ENCODE measurements at regions not wholly inside any gene's neighbourhood (a gene's known extent, or its start where the extent isn't known, plus 50 kb on each side); places are given as distances from the start of the nearest gene placed in this dataset.
A peak's percentile ranks its signal among the peaks of the same experiment; 100 is the strongest.
"Not testable (repeated sequence)": the region's sequence is repeated elsewhere in the genome, so short reads cannot be mapped to it uniquely, and the experiment has no call there.

DNA sequence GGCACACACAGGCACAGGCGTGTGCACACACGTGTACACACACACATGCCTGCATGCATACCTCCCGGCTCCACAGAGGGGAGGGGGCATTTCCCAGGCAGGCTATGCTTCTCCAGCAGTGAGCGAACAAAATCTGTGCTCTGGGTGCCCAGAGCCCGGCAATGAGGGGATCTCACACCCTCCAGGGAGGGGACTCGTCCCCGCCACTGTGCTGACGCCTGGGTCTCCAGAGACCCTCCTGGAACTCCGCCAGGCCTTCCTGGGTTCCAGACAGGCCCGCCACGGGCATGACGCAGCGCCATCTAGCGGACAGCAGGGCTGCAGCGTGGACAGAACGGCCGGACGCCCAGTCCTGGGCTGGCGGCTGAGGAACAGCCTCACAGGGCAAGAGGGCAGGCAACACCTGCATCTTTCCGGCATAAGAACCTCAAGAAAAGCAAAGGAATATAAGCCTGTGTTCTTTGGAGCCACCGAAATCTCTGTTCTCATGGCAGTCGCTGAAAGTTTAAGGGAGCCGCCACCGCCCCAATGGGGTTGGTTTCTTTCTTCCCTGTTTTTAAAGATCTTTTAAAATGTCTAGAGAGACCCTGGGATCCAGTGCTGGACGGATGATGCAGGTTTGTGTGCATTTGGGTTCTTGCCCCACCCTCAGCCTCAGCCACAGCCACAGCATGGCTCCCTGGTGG is 135.6 kb upstream of the PPP1R26 start:
- peak; percentile 73 for DNase-seq

DNA sequence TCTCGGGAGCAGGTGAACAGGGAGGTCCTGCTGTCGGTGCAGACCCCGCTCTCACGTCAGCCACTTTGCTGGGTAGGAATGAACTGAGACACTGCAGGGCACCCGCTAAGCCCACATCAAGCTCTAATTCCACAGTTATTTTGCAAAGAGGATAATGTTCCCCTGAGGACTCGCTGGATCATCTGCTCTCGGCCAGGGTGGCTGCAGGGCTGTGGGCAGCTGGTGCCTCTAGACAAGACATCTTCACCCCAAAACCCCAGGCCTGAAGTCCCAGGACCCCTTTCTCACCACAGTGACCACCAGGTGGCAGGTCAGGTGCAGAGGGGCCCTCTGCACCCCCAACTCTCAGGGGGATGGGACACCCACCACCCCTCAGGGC is 135.1 kb upstream of the PPP1R26 start:
- DNase-seq, result no peak

DNA sequence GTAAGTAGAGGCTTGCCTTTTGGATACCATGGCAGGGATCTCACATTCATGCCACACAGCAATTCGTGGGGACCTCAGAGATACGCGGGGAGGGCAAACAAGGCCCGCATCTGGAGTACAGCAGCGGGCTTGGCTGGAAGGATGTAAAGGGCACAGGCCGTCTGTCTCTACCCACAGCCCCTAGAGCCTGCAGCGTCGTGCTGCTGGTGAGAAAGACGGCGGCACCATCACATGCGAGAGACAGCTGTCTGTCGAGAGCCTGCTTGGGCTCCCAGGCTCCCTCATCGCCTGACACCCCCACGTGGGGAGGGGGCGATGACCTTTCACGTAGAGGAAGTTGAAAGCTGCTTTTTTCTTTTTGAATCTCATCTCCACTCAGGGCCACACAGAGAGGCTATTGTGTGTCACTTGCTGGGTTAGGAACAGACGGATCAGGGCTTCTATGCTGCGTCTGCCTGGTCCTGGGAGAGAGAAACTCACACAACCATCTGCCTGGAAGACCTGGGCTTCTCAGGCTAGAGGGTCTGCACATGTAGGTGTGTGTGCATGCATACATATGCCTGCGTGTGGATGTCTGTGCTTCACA is 134.6 kb upstream of the PPP1R26 start:
- DNase-seq, result no peak

DNA sequence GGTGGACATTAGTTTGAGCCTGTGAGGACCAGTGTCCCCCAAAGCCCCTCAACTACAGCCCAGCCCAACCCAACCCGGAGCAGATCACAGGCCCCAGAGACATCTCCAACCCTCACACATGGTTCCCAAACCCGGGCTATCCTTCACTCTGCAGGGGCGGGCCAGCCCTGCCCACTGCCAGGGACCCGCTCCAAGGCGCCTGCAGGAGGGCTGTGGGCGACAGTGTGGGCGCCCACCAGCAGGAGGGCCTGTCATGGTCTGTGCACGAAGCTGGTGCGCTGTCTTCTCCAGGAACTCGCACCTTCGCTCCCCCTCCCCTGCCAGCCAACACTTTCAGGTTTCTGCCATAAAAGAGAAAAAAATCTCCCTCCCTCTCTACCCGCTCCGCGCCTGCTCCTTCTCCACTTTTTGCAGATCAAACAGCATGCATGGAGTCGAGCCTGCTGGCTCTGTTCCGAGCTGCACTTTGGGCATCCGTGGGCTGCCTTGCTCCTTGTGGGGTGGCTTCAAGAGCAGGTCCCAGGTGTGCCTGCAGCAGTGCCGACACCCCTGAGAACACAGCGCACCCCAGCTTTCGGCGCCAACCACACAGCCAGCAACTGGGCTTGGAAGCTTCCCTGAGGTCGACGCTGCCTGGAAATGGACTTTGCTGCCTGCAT is 133.7 kb upstream of the PPP1R26 start:
- DNase-seq, result no peak

DNA sequence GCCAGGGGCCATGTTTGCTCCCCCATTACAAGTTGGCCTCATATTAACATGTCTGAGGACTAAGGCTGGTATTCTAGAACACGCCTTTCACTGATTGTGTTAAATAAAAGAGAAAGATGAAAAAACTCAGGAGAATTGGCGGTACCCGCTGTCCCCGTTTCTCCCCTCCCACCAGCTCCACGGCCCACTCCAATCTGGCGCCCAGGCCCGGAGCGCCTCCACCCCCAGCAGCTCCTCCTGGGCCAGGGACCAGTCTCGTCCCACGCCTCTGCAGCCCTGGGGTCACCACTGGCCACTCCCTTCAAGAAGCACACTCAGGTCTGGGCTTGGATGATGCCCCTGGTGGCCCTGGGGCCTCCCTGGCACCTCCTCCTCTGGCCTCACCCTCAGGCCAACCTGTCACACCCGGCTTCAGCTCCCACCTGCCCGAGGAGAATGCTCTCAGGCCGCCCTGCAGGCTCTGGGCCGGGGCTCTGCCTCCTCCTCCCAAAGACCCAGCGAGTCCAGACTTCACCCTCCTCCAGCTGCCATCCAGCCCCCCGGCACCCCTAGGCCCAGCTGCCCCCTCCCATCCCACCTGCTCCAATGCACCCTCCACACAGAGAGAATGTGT is 133.0 kb upstream of the PPP1R26 start:
- no peak for DNase-seq

DNA sequence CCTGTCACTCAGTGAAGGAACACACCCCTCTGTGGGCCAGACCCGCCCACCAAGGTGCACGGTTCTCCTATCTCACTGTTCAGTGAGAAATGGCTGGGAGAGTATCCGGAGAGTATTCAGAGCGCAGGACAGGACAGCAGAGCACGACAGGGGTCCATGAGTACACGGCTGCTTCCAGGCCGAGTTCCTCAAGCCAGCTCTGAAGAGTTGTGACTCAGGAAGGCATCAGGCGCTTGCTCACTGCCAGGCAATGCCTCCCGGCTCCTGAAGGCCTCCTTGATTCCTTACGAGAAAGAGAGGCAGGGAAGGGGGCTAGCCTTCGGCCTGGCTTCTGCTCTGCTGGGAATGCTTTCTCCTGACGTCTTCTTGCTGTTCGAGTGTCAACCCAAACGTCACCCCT is 132.1 kb upstream of the PPP1R26 start:
- DNase-seq, result no peak

DNA sequence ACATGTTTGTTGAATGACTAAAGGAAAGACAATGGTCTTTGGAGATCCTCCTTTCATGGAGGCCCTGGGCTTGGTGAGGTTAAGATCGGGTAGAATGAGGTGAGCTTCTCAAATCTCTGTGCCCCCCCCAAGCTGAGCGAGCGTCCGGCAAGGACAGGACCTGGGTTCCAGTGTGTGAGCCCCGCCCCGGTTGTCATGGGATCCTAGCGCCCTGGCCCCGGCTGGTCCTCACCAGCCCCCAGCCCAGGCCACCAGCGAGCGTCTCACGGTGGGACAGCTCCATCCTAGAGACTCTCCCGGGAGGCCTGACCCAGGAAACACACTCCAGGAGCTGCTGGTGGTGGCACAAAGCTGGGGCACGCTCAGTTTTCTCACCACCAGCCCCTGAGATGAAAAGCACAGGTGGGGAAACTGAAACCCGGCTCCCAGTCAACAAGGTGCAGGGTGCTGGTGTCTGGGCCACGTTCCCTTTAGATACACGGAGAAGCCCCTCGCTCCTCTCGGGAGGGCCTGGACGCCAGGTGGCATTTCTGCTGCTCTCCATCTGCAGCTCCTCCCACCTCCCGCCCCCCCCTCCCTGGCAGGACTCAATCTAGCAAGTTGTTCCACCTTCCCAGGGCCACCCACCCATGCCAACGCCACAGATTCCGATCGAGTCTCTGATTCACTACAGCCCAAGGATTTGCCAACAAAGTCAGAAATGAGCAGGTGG is 131.3 kb upstream of the PPP1R26 start:
- no peak for DNase-seq

DNA sequence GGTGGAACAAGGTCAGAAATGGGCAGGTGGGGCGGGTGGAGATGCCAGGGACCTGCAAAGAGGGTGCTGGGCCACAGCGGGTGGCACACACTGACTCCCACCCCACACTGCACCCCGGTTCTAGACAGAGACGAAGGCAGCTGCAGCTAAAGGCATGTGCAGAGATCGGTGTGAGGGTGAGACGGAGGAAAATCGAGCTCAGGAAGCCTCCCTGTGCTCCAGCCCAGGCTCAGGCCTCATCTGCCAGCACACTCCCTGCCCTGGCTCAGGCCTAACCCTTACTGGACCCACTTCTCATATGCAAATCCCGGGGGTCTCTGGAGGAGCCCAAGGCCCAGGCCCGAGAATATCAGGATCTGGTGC is 130.8 kb upstream of the PPP1R26 start:
- DNase-seq, result no peak

DNA sequence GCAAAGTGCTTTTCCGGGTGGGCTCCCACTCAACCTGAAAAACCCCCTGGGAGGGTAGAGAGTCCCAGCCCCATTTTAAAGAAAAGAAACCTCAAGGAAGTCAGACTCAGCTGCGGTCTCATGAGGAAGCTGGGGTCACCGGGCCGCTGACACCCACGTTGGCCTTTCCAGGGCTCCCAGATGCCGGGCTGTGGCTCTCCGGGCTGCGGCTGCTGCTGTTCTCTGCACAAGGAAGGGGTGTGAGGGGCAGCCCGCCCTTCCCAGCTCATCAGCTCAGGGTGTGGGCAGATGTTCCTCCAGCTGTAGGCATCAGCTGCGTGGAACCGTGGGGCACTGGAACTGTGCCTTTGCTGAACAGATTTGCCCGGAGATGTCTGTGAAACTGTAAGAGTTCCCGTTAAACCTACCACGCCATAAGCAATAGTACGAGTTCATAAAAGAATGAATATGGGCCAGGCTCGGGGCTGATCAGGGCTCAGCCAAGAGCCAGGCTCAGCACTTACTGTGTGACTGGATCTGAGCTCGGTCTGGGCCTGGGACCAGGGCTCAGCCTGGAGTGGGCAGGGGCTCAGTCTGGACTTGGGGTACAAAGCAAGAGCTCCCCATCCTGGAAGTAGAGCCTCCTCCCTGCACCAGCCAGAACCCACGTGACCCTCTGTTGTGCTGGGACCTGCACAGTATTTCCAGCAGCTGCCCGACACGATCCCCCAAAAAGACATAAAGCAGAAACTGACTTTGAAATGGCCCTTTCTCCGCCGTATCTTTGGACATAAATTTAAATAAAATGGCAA is 130.2 kb upstream of the PPP1R26 start:
- no peak for DNase-seq

DNA sequence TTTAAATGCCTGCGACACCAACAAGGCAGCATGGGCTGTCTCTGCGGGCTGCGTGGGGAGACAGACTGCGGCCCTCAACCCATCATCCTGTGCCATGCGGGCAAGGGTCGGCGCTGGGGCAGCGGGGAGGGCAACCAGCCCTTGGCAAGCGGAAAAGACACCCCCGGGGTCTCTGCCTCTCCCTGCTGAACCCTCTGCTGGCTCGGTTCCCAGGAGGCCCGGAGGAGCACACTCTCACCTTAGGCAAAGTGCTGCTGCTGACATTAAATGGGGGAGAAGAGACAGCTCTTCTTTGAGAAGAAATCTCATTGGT is 129.6 kb upstream of the PPP1R26 start:
- DNase-seq, result no peak

DNA sequence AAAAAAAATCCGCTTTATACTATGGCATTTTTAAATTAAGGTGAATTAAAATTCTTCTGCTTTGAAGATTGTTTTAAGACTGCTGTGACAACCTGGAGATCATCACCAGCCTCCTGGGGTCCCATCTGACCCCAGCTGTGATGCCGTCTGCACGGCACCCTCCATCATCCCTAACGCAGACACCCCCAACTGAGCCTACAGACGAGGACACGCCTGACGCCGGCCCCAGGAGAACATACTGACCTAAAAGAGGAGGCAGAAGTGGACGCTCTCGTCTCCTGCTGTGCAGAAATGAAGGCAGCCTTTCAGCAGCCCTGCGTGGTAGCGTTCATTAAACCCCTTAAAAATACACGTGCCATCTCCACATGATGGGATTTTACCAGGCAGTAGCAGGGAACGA is 125.6 kb upstream of the PPP1R26 start:
- no peak for DNase-seq

DNA sequence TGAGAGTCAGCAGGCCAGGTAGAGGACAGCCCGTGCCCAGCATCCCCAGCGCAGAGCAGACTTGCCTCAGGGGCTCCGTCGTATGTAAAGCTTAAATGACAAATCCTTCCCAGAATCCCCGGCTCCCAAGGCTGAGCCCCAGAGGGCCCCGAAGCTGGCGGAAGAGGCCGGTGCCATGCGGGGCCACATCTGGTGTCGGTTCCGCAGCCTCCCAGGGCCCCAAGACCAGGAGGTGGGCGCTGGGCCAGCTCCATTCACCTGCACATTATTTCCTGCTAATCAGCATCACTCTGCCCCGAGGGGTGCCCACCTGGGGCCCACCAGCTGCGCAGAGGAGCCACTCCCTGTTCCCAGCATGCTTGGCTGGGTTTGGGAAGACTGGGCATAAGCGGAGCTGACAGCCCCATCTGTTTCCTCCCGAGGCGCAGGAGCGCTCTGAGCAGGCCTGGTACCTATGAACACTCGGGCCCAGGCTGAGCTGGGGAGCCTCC is 124.0 kb upstream of the PPP1R26 start:
- DNase-seq, result no peak

DNA sequence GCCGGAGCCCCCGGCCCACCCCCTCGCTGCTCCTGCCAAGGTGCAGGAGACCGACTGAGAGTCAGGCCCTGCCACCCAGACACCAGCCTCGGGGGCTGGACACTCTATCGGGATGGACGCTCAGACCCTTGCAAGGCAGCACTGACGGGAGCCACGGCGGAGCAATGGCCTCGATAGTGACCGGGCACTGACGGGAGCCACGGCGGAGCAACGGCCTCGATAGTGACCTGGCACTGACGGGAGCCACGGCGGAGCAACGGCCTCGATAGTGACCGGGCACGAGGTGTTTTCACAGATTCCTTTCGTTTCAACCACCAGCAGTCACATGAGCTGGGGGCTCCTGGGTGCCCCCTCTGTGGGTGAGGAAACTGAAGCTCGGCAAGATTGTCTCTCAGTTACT is 123.6 kb upstream of the PPP1R26 start:
- DNase-seq, result no peak

DNA sequence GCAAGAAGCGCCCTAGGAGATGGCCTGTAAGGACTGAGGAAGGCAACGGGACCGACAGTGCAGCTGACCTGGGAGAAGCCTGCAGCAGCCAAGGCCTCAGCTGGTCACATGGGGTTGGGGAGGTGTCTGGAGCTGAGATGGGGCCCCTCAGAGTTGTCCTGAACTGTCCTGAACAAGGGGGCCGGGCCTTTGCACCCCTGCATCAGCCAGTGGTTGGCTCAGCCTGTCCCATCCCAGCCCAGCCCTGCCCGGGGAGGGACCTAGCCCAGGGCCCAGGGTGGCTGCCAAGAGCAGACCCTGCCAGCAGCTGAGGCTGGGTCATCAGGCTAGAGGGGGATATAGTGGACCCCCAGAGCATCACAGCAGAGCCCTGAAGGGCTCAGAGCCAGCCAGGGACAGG is 122.8 kb upstream of the PPP1R26 start:
- DNase-seq, result no peak

DNA sequence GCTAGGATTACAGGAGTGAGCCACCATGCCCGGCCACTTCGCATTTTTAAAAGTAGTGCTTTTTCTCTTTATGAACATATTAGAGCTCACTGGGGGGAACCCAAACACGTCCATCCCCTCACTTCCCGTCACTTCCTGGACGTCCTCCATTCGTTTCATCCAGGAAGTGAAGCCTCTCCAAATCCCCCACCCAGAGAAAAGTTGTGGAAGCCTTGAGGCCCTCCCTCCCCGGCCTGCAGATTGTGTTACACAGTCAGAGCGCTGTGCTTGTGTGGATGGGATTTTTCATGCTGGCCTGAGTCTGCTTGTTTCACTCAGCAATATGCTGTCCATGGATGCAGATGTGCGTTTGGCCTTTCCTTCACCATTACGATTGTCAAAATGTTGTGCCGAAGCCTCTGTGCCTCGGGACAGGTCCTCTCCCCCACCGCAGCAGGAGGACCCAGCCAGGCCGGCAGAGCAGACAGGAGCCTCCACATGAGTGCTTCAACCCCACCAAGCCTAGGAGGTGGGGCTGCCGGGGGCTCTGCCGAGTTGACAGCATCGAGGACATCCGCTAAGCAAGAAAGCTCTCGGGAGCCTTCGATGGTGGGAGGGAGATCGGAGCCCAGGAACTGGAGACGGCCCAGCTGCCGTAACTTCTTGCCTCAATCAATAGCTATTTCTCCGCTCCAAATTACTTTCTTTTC is 121.6 kb upstream of the PPP1R26 start:
- no peak for DNase-seq

DNA sequence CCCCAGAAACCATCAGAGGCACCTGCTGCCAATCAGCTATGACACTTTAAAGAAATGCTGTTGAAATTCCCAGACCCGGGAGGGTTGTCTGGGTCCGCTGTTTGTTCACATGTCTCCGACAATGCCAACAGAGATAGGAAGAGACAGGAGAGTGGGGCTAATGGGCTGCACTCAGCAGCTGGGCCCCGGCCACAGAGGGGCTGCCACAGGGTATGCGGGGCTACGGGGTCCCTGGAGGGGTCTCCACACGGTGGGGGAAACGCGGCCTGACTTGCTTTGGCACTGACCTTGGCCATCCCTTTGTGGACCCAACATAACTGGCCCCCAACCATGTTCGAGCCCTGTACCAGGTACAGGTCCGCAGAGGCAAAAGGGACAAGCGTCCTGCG is 121.0 kb upstream of the PPP1R26 start:
- no peak for DNase-seq

DNA sequence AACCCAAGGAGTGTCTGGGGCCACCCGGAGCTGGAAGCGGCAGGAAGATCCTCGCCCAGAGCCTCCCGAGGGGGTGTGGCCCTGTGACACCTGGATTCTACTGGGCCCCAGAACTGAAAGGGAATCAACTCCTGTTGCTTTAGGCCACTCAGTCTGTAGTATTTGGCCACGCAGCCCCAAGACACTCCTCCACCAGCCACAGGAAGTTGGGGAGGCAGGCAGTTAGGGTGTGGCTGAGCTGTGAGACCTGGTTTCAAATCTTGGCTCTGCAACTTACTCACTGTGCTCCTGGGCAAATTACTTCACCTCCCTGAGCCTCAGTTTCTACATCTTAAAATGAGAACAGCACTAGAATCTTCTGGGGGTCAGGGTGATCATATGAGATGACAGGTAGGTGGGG is 119.8 kb upstream of the PPP1R26 start:
- DNase-seq, result no peak

DNA sequence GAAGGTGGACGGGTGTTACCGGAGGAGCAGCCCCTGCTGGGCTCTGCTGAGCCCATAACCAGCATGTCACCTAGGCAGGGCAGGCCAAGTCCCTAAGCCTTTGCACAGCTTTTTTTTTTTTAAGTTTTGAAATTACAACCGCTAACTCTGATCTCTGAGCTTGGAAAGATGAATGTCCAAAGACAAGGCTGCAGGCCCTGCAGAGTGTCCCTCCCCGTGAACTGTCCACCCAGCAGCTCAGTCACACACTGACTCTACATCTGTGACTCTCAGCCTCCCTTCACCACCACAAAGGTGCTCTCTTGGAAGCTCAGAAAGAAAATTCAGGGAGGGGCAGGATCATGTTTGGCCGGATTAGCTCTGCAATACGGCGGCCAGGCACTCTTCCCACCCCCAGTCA is 119.0 kb upstream of the PPP1R26 start:
- no peak for DNase-seq

DNA sequence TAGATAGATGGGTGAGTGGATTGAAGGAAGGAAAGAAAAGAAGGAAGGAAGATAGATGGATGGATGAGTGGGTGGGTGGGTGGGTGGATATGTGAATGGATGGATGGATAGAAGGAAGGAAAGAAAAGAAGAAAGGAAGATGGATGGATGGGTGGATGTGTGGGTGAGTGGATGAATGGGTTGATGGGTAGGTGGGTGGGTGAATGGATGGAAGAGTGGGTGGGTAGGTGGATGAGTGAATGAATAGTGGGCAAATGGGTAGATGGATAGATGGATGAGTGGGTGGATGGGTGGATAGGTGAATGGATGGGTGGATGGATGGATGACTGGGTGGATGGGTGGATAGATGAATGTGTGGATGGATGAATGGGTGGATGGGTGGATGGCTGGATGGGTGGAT is 117.9 kb upstream of the PPP1R26 start:
- DNase-seq, result not testable (repeated sequence)

DNA sequence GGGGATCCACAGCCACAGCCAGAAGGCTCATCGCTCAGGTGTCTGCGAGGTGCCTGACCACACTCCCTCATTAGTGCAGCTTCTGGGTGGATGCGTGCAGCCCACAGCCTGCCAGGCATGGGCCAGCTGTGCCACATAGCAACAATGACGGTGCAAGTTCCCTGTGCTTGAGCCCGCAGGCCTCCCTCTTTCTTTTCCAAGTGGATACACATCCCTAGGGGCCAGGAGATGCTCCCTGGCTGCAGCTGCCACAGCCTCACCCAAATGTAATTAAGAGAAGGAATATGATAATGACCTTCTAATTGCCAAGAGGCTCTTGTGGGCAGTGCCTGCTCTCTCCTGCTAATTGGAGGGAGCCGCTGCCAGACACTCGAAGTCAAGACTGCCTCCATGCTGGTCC is 116.0 kb upstream of the PPP1R26 start:
- no peak for DNase-seq

DNA sequence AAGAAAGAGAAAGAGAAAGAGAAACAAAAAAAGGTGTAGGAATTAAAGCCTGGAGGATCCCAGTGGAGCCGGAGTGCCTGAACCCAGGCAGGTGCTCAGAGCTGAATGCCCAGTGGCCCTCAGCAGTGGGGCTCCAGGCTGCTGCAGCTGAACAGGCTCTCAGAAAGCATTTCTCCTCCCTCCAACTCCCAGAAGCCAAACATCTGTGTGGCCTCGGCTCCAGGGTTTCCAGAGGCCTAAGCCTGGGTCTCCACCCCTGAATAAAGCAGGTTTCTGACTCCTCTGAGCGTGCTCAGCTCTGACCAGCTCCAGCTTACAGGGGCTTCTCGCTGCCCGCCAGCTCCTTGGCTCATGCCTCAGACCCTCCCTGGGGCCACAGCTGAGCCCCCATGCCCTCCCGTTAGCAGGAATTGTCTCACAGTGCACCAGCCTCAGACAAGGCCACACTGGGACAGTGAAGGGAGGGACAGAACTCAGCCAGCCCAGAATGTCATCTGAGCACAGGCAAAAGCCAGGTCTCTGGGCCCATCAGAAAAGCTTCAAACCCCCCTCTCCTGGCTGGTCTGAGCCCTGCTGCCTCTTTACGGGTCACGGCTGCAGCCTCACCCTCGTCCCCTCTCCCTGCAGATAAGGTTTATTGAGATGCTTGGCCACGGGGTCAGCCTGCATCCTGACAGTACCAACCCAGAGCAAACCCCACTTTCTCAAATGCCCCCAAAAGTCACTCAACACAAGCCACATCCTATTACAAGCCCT is 114.4 kb upstream of the PPP1R26 start:
- no peak for DNase-seq

DNA sequence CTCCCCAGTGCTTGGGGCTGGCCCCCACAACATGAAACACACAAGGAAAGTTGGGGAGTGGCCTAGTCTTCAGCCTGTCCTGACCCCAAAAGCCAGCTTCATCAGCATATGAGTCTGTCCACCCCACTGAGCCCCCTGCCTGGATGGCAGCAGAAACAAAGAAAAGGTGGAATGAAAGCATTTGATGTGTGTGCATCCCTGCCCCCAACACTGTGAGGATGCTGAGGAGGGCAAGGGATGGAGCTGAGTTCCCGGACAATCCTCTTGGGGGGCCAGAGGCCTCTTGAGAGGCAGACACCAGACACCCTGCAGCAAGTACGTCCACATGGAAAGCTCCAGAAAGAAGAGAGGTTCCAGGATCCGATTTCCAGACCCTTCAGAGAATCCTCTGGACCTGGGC is 113.5 kb upstream of the PPP1R26 start:
- DNase-seq, result no peak

All from activated CD8-positive, alpha-beta memory T cell treated with anti-CD3 and anti-CD28 coated beads for 24 hours (primary cell).